Left cardiac atrium (tissue), 4 donors: ENCODE measurements at regions not wholly inside any gene's neighbourhood (a gene's known extent, or its start where the extent isn't known, plus 50 kb on each side); places are given as distances from the start of the nearest gene placed in this dataset.

ENCODE experiments used
- ATAC-seq, 2 donors: fragments of 200-7000 bp; cut with Tn5 transposase; one replicate each; pipeline ENCODE4 v1.9.1; 2020; ENCODE audit warnings: mild to moderate bottlenecking in 2 of 2, moderate library complexity in 2 of 2
- DNase-seq: peaks from one replicate; pipeline ENCODE4 v3.0.0-alpha.2; 2020
- intact Hi-C, 2 donors: fragments of 100-400 bp; cut with DNase I; formaldehyde crosslinking; loops; one replicate each; pipeline versions ENCODE4 v1.14.1 to v1.15.1; 2022 to 2023
- donor health status: DM: no; HTN: yes; CAD: no.
- donor health status: DM: no; HTN: yes; CAD: no; lungs with severe emphysema.
- donor health status: DM: yes; HTN: yes; CAD: no.
- donor health status: Dilated cardiomyopathy.

GRCh38 chr12:75913502-75914351 is 117.8 kb downstream of the PHLDA1 start:
- DNase-seq (no peak), ATAC-seq (peak; percentile 70 to 84)
- intact Hi-C loops = no loop called here

- ATAC-seq = peak in 1 of 2 donors; percentile 19
- intact Hi-C loops = loop anchor here in 1 of 2 donors (10.0 kb wide), 1 partner anchor 185 kb away; no protein-coding TSS in a partner anchor
Measured at GRCh38 chr12:75909714-75910656, 121.6 kb downstream of the PHLDA1 start.

DNA sequence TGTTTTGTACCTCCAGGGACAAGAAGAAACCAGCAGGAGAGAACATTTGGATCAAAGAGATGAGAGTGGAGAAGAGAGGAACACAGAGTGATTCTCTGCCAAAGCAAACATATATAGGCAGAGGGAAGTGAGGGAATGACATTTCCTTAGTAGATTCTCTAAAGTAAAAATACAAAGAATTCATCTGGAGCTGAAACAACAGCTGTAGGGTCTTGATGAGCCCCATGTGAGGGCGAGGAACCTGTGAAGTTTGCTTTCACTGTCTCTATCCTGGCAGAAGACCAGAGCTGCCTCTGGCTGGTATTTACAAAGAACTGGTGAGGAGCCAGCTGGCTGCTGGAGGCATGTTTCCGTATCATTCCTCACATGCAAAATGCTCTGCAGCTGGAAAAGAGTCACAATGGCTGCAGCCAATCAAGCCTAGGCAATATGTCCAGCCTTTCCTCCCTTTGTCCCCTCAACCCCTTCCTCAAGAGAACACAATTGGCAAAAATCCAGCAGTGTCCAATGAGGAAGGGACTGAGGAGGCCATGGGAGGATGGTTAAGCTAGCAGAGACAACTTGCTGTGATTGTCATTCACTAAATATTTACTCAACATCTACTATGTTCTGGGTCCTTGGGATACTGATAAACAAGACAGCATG is 122.5 kb downstream of the PHLDA1 start:
- intact Hi-C loops = loop anchor here in 1 of 2 donors (10.0 kb wide), 1 partner anchor 184 kb away; no protein-coding TSS in a partner anchor

More at GRCh38 chr12:75909714-75910656, 121.6 kb downstream of the PHLDA1 start:
- DNase-seq = no peak

GRCh38 chr12:75905922-75906321 is 125.7 kb downstream of the PHLDA1 start:
- ATAC-seq (no peak), DNase-seq (no peak)
- intact Hi-C loops = loop anchor here in 1 of 2 donors (10.0 kb wide), 1 partner anchor 181 kb away; no protein-coding TSS in a partner anchor

More for the DNA sequence above, 122.5 kb downstream of the PHLDA1 start:
- ATAC-seq = peak; percentile 77 to 85
- peak; percentile 80 for DNase-seq

GRCh38 chr12:75900781-75901254 is 130.8 kb downstream of the PHLDA1 start:
- ATAC-seq (no peak), DNase-seq (no peak)
- intact Hi-C loops = loop anchor here in 1 of 2 donors (10.0 kb wide), 1 partner anchor 176 kb away; no protein-coding TSS in a partner anchor

- intact Hi-C loops = loop anchor here in 1 of 2 donors (10.0 kb wide), 1 partner anchor 175 kb away; no protein-coding TSS in a partner anchor
- DNase-seq (no peak), ATAC-seq (no peak)
Measured at GRCh38 chr12:75900226-75900625, 131.3 kb downstream of the PHLDA1 start.

- DNase-seq (no peak), ATAC-seq (no peak)
- intact Hi-C loops = no loop called here
Measured at GRCh38 chr12:75894965-75895754, 136.4 kb downstream of the PHLDA1 start.

DNA sequence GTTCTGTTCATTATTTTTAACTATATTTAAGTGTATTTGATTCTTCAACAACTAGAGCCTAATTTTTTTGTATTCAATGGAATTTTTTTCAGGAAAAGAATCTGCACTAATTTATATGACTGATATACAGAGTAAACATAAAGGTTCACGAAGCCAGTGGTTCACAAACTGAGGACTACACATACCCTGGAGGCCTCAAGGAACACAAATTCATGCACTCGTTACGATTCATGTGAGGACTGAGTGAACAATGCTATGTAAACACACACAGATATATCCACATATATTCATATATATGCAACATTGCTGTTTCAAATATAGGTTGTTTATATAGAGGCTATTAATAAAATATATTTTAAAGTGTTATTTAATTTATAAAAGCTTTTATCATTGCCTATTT is 137.8 kb downstream of the PHLDA1 start:
- intact Hi-C loops = no loop called here
- ATAC-seq = no peak
- no peak for DNase-seq

DNA sequence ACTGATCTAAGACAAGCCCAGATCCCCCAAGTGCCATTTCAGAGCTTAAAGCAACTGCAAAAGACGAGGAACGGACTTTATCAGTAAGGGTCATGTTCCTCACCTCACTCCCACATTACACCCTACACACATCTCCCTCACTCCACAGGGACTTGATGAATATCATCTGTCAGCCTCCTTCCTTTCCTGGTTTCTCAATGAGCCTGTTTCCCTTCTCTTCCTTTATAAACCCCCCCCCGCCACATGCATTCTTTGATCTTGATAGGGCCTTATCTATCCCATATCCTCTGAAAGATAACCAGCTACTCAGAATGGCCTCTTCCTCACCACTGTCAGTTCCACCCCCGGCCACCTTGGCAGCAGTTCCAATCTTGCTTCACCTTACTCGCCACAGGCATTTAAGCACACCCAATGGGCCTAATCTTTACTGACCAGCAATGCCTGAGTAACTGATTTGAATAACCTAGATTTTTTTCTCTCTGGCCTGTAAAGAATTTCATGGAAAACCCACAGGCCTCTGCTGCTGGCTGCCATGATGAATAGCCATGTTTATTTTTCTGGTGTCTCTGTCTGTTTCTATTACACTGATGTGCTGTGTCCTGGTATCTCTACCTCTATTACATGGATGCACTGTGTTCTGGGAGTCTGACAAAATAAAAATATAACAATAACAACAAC is 138.7 kb downstream of the PHLDA1 start:
- ATAC-seq (peak in 1 of 2 donors; percentile 69), DNase-seq (no peak)
- intact Hi-C loops = no loop called here

- intact Hi-C loops = no loop called here
- DNase-seq = no peak
- ATAC-seq = peak in 1 of 2 donors; percentile 81
Measured at GRCh38 chr12:75891072-75891471, 140.5 kb downstream of the PHLDA1 start.

DNA sequence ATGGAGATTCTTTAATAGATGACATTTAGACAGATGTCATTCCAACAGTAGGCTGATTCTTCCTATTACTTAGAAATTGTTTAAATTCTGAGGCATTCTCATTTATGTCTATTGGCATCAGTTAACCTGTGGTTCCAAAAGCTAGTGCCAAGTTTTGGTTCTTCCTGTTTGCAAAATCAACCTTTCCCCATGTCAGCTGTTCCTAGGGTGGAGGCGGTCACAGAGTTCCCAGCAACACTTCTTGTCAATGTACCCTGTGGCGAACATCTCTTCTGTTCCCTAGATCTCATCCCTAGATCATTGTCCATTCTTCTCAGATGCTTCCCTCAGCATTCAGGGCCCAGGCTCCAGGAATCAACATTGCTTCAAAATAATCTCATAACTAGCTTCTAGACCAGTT is 140.9 kb downstream of the PHLDA1 start:
- DNase-seq (no peak), ATAC-seq (no peak)
- intact Hi-C loops = no loop called here

GRCh38 chr12:75890141-75890540 is 141.4 kb downstream of the PHLDA1 start:
- ATAC-seq (no peak), DNase-seq (no peak)
- intact Hi-C loops = no loop called here

GRCh38 chr12:75888874-75889613 is 142.5 kb downstream of the PHLDA1 start:
- intact Hi-C loops = no loop called here
- DNase-seq (no peak), ATAC-seq (no peak)

GRCh38 chr12:75888399-75888798 is 143.2 kb downstream of the PHLDA1 start:
- intact Hi-C loops = no loop called here
- DNase-seq = no peak
- no peak for ATAC-seq

DNA sequence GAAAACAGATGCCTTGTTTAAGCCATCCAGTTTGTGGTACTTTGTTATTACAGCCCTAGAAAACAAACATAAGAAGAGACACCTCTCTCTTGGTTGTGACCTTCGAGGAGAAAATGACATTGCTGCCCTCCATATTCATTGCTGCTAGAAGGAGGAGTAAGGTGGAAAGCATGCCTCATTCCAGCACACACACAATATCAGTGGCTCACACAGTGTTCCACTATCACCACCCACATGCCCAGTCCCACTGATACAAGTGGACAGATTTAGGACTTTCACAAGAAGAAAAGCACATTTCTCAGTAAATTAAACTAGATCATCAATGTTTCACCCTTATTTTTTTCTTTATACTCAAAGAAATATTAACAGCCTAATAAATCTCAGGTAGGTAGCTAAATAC is 143.6 kb downstream of the PHLDA1 start:
- DNase-seq (no peak), ATAC-seq (no peak)
- intact Hi-C loops = no loop called here

- intact Hi-C loops = no loop called here
- DNase-seq (no peak), ATAC-seq (no peak)
Measured at GRCh38 chr12:75884465-75884985, 147.1 kb downstream of the PHLDA1 start.

- intact Hi-C loops = no loop called here
- DNase-seq (no peak), ATAC-seq (no peak)
Measured at GRCh38 chr12:75883241-75883640, 148.3 kb downstream of the PHLDA1 start.
